Stimulated activated naive B cell treated with anti-CD40 and anti-IgM and Interleukin-4, amounts not matched to agents 10 μg/mL and 1 μg/mL and 100 μg/mL, for 72 hours (primary cell): ENCODE measurements at regions not wholly inside any gene's neighbourhood (a gene's known extent, or its start where the extent isn't known, plus 50 kb on each side); places are given as distances from the start of the nearest gene placed in this dataset.

Experiments
- ATAC-seq, 2 donors: fragments of 150-1000 bp; cut with Tn5 transposase; replicated peaks; 2 replicates each; pipeline ENCODE4 v1.10.0; 2021; ENCODE audit warnings: moderate library complexity in 1 of 2
- DNase-seq: peaks from one replicate; pipeline ENCODE4 v3.0.0; 2021
- H3K27ac Mint-ChIP-seq: one replicate; pipeline ENCODE4 v1.8.0; 2022; ENCODE audit warnings: mild to moderate bottlenecking, mixed read lengths
- H3K27me3 Mint-ChIP-seq, 2 donors: one replicate each; pipeline ENCODE4 v1.8.0; 2022; ENCODE audit warnings: mixed read lengths in 2 of 2
- H3K36me3 Mint-ChIP-seq, 2 donors: one replicate each; pipeline ENCODE4 v1.8.0; 2022; ENCODE audit warnings: mixed read lengths in 2 of 2, mild to moderate bottlenecking in 1 of 2
- H3K4me1 Mint-ChIP-seq, 2 donors: one replicate each; pipeline ENCODE4 v1.8.0; 2022; ENCODE audit warnings: mixed read lengths in 2 of 2, mild to moderate bottlenecking in 1 of 2
- H3K4me3 Mint-ChIP-seq, 2 donors: one replicate each; pipeline ENCODE4 v1.8.0; 2022; ENCODE audit warnings: mild to moderate bottlenecking in 2 of 2, mixed read lengths in 2 of 2, moderate library complexity in 1 of 2
- H3K9me3 Mint-ChIP-seq, 2 donors: one replicate each; pipeline ENCODE4 v1.8.0; 2022; ENCODE audit warnings: mixed read lengths in 2 of 2, mild to moderate bottlenecking in 1 of 2

- H3K4me3 Mint-ChIP-seq = no peak overlapping the region
- peaks cover 0 to 3% of the 10 kb centered on the region in 2 donors for H3K9me3 Mint-ChIP-seq
- no peaks in the 10 kb centered on the region for H3K36me3 Mint-ChIP-seq
- no peak for DNase-seq
- H3K27me3 Mint-ChIP-seq = no peaks in the 10 kb centered on the region
- no peak overlapping the region for H3K27ac Mint-ChIP-seq
- ATAC-seq = no peak
- no peaks in the 10 kb centered on the region for H3K4me1 Mint-ChIP-seq
Measured at GRCh38 chr1:98367426-98367825, 294.1 kb upstream of the SNX7 start.

GRCh38 chr1:98366343-98366742 lies 295.2 kb upstream of the SNX7 start:
- Mint-ChIP-seq H3K27ac (no peak overlapping the region), H3K36me3 (no peaks in the 10 kb centered on the region), H3K4me1 (no peaks in the 10 kb centered on the region), H3K4me3 (no peak overlapping the region), H3K27me3 (no peaks in the 10 kb centered on the region), H3K9me3 (peaks cover 0 to 6% of the 10 kb centered on the region in 2 donors)
- no peak for ATAC-seq
- no peak for DNase-seq

GRCh38 chr1:98364544-98364943 lies 297.0 kb upstream of the SNX7 start:
- Mint-ChIP-seq H3K27me3 (no peaks in the 10 kb centered on the region), H3K9me3 (peaks cover 4 to 10% of the 10 kb centered on the region in 2 donors), H3K27ac (no peak overlapping the region), H3K4me3 (no peak overlapping the region), H3K36me3 (no peaks in the 10 kb centered on the region), H3K4me1 (peaks cover 0 to 2% of the 10 kb centered on the region in 2 donors)
- ATAC-seq (no peak), DNase-seq (no peak)

GRCh38 chr1:98360864-98361263 lies 300.7 kb upstream of the SNX7 start:
- DNase-seq = no peak
- H3K36me3 Mint-ChIP-seq = no peaks in the 10 kb centered on the region
- no peak overlapping the region for H3K4me3 Mint-ChIP-seq
- no peaks in the 10 kb centered on the region for H3K27me3 Mint-ChIP-seq
- H3K27ac Mint-ChIP-seq = no peak overlapping the region
- peak; percentile 72 to 73 for ATAC-seq
- H3K4me1 Mint-ChIP-seq = peaks cover 0 to 2% of the 10 kb centered on the region in 2 donors
- peaks cover 6 to 10% of the 10 kb centered on the region in 2 donors for H3K9me3 Mint-ChIP-seq

GRCh38 chr1:98355656-98356383 lies 305.7 kb upstream of the SNX7 start:
- DNase-seq = no peak
- Mint-ChIP-seq H3K4me3 (no peak overlapping the region), H3K27me3 (no peaks in the 10 kb centered on the region), H3K9me3 (peaks cover 3 to 4% of the 10 kb centered on the region in 2 donors), H3K27ac (no peak overlapping the region), H3K36me3 (no peaks in the 10 kb centered on the region), H3K4me1 (no peaks in the 10 kb centered on the region)
- no peak for ATAC-seq

GRCh38 chr1:98352378-98352777 lies 309.1 kb upstream of the SNX7 start:
- Mint-ChIP-seq H3K9me3 (no peaks in the 10 kb centered on the region), H3K4me1 (no peaks in the 10 kb centered on the region), H3K4me3 (no peak overlapping the region), H3K27me3 (no peaks in the 10 kb centered on the region), H3K36me3 (no peaks in the 10 kb centered on the region), H3K27ac (no peak overlapping the region)
- DNase-seq (no peak), ATAC-seq (no peak)

GRCh38 chr1:98351561-98351960 lies 310.0 kb upstream of the SNX7 start:
- ATAC-seq (no peak), DNase-seq (no peak)
- no peaks in the 10 kb centered on the region for H3K36me3 Mint-ChIP-seq
- no peaks in the 10 kb centered on the region for H3K4me1 Mint-ChIP-seq
- no peaks in the 10 kb centered on the region for H3K27me3 Mint-ChIP-seq
- H3K27ac Mint-ChIP-seq = no peak overlapping the region
- no peak overlapping the region for H3K4me3 Mint-ChIP-seq
- no peaks in the 10 kb centered on the region for H3K9me3 Mint-ChIP-seq

GRCh38 chr1:98345417-98345816 lies 316.1 kb upstream of the SNX7 start:
- Mint-ChIP-seq H3K36me3 (no peaks in the 10 kb centered on the region), H3K4me1 (no peaks in the 10 kb centered on the region), H3K4me3 (no peak overlapping the region), H3K9me3 (peaks cover 0 to 1% of the 10 kb centered on the region in 2 donors), H3K27me3 (no peaks in the 10 kb centered on the region), H3K27ac (no peak overlapping the region)
- no peak for DNase-seq
- no peak for ATAC-seq

GRCh38 chr1:98344731-98345130 lies 316.8 kb upstream of the SNX7 start:
- no peaks in the 10 kb centered on the region for H3K36me3 Mint-ChIP-seq
- H3K4me1 Mint-ChIP-seq = no peaks in the 10 kb centered on the region
- ATAC-seq = no peak
- DNase-seq = no peak
- no peak overlapping the region for H3K27ac Mint-ChIP-seq
- no peak overlapping the region for H3K4me3 Mint-ChIP-seq
- H3K27me3 Mint-ChIP-seq = no peaks in the 10 kb centered on the region
- peaks cover 0 to 1% of the 10 kb centered on the region in 2 donors for H3K9me3 Mint-ChIP-seq

- H3K9me3 Mint-ChIP-seq = peaks cover 0 to 1% of the 10 kb centered on the region in 2 donors
- H3K27me3 Mint-ChIP-seq = no peaks in the 10 kb centered on the region
- no peak overlapping the region for H3K27ac Mint-ChIP-seq
- no peak for ATAC-seq
- no peaks in the 10 kb centered on the region for H3K36me3 Mint-ChIP-seq
- H3K4me1 Mint-ChIP-seq = no peaks in the 10 kb centered on the region
- DNase-seq = no peak
- H3K4me3 Mint-ChIP-seq = no peak overlapping the region
Measured at GRCh38 chr1:98342566-98342965, 319.0 kb upstream of the SNX7 start.

GRCh38 chr1:98340511-98340910 lies 321.0 kb upstream of the SNX7 start:
- Mint-ChIP-seq H3K4me3 (no peak overlapping the region), H3K27ac (no peak overlapping the region), H3K4me1 (no peaks in the 10 kb centered on the region), H3K36me3 (no peaks in the 10 kb centered on the region), H3K27me3 (no peaks in the 10 kb centered on the region), H3K9me3 (peaks cover 1 to 4% of the 10 kb centered on the region in 2 donors)
- DNase-seq (no peak), ATAC-seq (no peak)

- H3K9me3 Mint-ChIP-seq = peaks cover 3 to 4% of the 10 kb centered on the region in 2 donors
- no peak for ATAC-seq
- DNase-seq = no peak
- no peaks in the 10 kb centered on the region for H3K4me1 Mint-ChIP-seq
- no peaks in the 10 kb centered on the region for H3K36me3 Mint-ChIP-seq
- H3K4me3 Mint-ChIP-seq = no peak overlapping the region
- H3K27me3 Mint-ChIP-seq = no peaks in the 10 kb centered on the region
- H3K27ac Mint-ChIP-seq = no peak overlapping the region
Measured at GRCh38 chr1:98336472-98337083, 324.9 kb upstream of the SNX7 start.

- Mint-ChIP-seq H3K9me3 (peaks cover 3 to 4% of the 10 kb centered on the region in 2 donors), H3K4me3 (no peak overlapping the region), H3K27me3 (no peaks in the 10 kb centered on the region), H3K36me3 (no peaks in the 10 kb centered on the region), H3K4me1 (peaks cover 0 to 2% of the 10 kb centered on the region in 2 donors), H3K27ac (no peak overlapping the region)
- ATAC-seq (no peak), DNase-seq (no peak)
Measured at GRCh38 chr1:98333936-98334335, 327.6 kb upstream of the SNX7 start.

GRCh38 chr1:98333406-98333805 lies 328.1 kb upstream of the SNX7 start:
- H3K4me1 Mint-ChIP-seq = peaks cover 0 to 2% of the 10 kb centered on the region in 2 donors
- DNase-seq (no peak), ATAC-seq (no peak)
- H3K27me3 Mint-ChIP-seq = no peaks in the 10 kb centered on the region
- no peaks in the 10 kb centered on the region for H3K36me3 Mint-ChIP-seq
- peaks cover 3 to 4% of the 10 kb centered on the region in 2 donors for H3K9me3 Mint-ChIP-seq
- H3K4me3 Mint-ChIP-seq = no peak overlapping the region
- H3K27ac Mint-ChIP-seq = no peak overlapping the region

GRCh38 chr1:98331718-98332311 lies 329.7 kb upstream of the SNX7 start:
- DNase-seq (no peak), ATAC-seq (no peak)
- H3K27ac Mint-ChIP-seq = no peak overlapping the region
- H3K27me3 Mint-ChIP-seq = no peaks in the 10 kb centered on the region
- no peak overlapping the region for H3K4me3 Mint-ChIP-seq
- peaks cover 0 to 3% of the 10 kb centered on the region in 2 donors for H3K9me3 Mint-ChIP-seq
- H3K4me1 Mint-ChIP-seq = peaks cover 0 to 2% of the 10 kb centered on the region in 2 donors
- no peaks in the 10 kb centered on the region for H3K36me3 Mint-ChIP-seq
